ENCODE measurements at regions not wholly inside any gene's neighbourhood (a gene's known extent, or its start where the extent isn't known, plus 50 kb on each side); places are given as distances from the start of the nearest gene placed in this dataset.

DNA sequence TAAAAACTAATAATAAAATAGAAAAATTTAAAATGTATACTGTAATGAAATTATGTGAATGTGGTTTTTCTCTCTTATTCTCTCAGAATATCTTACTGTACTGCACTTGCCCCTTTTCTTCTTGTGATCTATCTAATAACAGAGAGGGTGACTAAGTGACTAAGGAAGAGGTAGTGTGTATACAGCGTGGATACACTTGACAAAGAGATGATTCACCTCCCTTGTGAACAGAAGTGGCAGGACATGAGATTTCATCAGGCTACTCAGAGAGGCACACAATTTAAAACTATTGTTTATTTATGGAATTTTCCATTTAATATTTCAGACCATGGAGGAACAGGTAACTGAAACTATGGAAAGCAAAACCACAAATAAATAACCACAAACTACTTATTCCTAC lies 806.6 kb upstream of the GHITM start:
- no peak overlapping the region for H2AFZ ChIP-seq (ENCODE audit: insufficient read depth, low read depth, low read length, poor library complexity, severe bottlenecking)
- no peaks in the 10 kb centered on the region for H3K36me3 ChIP-seq (replicated peaks in 1 of 2; ENCODE audit: control insufficient read depth in 1 of 2, insufficient read depth in 2 of 2, low read length in 2 of 2)
- H3K79me2 ChIP-seq (ENCODE audit: insufficient read depth, low read length): no peaks in the 10 kb centered on the region
- no peak for DNase-seq
- H3K9ac ChIP-seq (ENCODE audit: insufficient read depth, low read length, poor library complexity, severe bottlenecking): no peak overlapping the region
- no peak overlapping the region for H3K27ac Mint-ChIP-seq
- H3K9me3 ChIP-seq (replicated peaks in 1 of 2; ENCODE audit: control insufficient read depth in 1 of 2, insufficient read depth in 1 of 2, low read length in 2 of 2): peaks cover 0 to 8% of the 10 kb centered on the region in 2 donors
- H3K27me3 ChIP-seq (ENCODE audit: control insufficient read depth in 2 of 2, insufficient read depth in 2 of 2, low read length in 2 of 2): no peaks in the 10 kb centered on the region
- no peak overlapping the region for H3K4me3 Mint-ChIP-seq
- H3K36me3 Mint-ChIP-seq: no peaks in the 10 kb centered on the region
- intact Hi-C loops (cut with micrococcal nuclease): no loop called here
- H3K4me1 Mint-ChIP-seq: no peaks in the 10 kb centered on the region
- no peaks in the 10 kb centered on the region for H4K20me1 ChIP-seq (ENCODE audit: insufficient read depth, low read length)
- no peak overlapping the region for H3K27ac ChIP-seq (ENCODE audit: low read depth in 1 of 2, low read length in 2 of 2)
- no peak overlapping the region for H3K4me2 ChIP-seq (replicated peaks; ENCODE audit: extremely low read depth, low read length, poor library complexity, severe bottlenecking)
- WGBS (ENCODE audit: insufficient coverage): no CpG with 5 or more reads among the region's 1 CpG
- H3K27me3 Mint-ChIP-seq (ENCODE audit: low read depth in 3 of 3): no peaks in the 10 kb centered on the region
- no peaks in the 10 kb centered on the region for H3K4me1 ChIP-seq (ENCODE audit: control insufficient read depth in 1 of 2, insufficient read depth in 2 of 2, low read length in 2 of 2)
- peaks cover 0 to 16% (median 3%) of the 10 kb centered on the region in 7 donors for H3K9me3 Mint-ChIP-seq
- TF ChIP-seq, protein P1, sequence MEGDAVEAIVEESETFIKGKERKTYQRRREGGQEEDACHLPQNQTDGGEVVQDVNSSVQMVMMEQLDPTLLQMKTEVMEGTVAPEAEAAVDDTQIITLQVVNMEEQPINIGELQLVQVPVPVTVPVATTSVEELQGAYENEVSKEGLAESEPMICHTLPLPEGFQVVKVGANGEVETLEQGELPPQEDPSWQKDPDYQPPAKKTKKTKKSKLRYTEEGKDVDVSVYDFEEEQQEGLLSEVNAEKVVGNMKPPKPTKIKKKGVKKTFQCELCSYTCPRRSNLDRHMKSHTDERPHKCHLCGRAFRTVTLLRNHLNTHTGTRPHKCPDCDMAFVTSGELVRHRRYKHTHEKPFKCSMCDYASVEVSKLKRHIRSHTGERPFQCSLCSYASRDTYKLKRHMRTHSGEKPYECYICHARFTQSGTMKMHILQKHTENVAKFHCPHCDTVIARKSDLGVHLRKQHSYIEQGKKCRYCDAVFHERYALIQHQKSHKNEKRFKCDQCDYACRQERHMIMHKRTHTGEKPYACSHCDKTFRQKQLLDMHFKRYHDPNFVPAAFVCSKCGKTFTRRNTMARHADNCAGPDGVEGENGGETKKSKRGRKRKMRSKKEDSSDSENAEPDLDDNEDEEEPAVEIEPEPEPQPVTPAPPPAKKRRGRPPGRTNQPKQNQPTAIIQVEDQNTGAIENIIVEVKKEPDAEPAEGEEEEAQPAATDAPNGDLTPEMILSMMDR (IDR thresholded peaks at IDR 0.05): no peak
- no peak overlapping the region for H3K4me3 ChIP-seq (replicated peaks in 1 of 3; ENCODE audit: low read depth in 2 of 3, low read length in 3 of 3)

DNA sequence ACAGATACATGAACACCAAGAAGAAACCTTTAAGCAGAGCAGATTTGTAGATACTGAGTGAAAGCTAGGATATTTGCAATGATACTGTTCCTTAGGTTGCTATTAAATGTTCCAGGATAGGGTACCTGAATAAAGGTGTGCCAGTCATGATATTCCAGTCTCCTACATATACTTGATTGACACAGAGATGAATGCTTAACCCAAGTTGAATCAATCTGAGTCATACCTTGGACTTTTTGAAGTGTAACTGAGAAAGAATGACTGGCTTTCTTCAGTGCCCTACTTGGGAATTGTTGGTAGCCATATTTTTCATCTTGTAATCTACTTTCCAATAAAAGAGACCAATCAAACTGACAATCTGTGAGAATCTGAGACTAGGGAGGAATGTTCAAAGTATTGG lies 805.7 kb upstream of the GHITM start:
- Histone ChIP-seq H3K9ac (ENCODE audit: insufficient read depth, low read length, poor library complexity, severe bottlenecking) (no peak overlapping the region), H3K4me1 (ENCODE audit: control insufficient read depth in 1 of 2, insufficient read depth in 2 of 2, low read length in 2 of 2) (no peaks in the 10 kb centered on the region), H3K4me2 (replicated peaks; ENCODE audit: extremely low read depth, low read length, poor library complexity, severe bottlenecking) (no peak overlapping the region), H3K27me3 (ENCODE audit: control insufficient read depth in 2 of 2, insufficient read depth in 2 of 2, low read length in 2 of 2) (no peaks in the 10 kb centered on the region), H4K20me1 (ENCODE audit: insufficient read depth, low read length) (no peaks in the 10 kb centered on the region), H3K9me3 (replicated peaks in 1 of 2; ENCODE audit: control insufficient read depth in 1 of 2, insufficient read depth in 1 of 2, low read length in 2 of 2) (peaks cover 0 to 8% of the 10 kb centered on the region in 2 donors), H3K4me3 (replicated peaks in 1 of 3; ENCODE audit: low read depth in 2 of 3, low read length in 3 of 3) (no peak overlapping the region), H3K36me3 (replicated peaks in 1 of 2; ENCODE audit: control insufficient read depth in 1 of 2, insufficient read depth in 2 of 2, low read length in 2 of 2) (no peaks in the 10 kb centered on the region), H3K27ac (ENCODE audit: low read depth in 1 of 2, low read length in 2 of 2) (no peak overlapping the region), H2AFZ (ENCODE audit: insufficient read depth, low read depth, low read length, poor library complexity, severe bottlenecking) (no peak overlapping the region), H3K79me2 (ENCODE audit: insufficient read depth, low read length) (no peaks in the 10 kb centered on the region)
- Mint-ChIP-seq H3K9me3 (peaks cover 0 to 12% (median 3%) of the 10 kb centered on the region in 7 donors), H3K27me3 (ENCODE audit: low read depth in 3 of 3) (no peaks in the 10 kb centered on the region), H3K36me3 (no peaks in the 10 kb centered on the region), H3K4me1 (no peaks in the 10 kb centered on the region), H3K4me3 (no peak overlapping the region), H3K27ac (no peak overlapping the region)
- no peak for DNase-seq
- TF ChIP-seq, protein P1 (IDR thresholded peaks at IDR 0.05): no peak
- intact Hi-C loops (cut with micrococcal nuclease): no loop called here

Data from CD14-positive monocyte (primary cell).